ENCODE measurements at regions not wholly inside any gene's neighbourhood (a gene's known extent, or its start where the extent isn't known, plus 50 kb on each side); places are given as distances from the start of the nearest gene placed in this dataset.

DNA sequence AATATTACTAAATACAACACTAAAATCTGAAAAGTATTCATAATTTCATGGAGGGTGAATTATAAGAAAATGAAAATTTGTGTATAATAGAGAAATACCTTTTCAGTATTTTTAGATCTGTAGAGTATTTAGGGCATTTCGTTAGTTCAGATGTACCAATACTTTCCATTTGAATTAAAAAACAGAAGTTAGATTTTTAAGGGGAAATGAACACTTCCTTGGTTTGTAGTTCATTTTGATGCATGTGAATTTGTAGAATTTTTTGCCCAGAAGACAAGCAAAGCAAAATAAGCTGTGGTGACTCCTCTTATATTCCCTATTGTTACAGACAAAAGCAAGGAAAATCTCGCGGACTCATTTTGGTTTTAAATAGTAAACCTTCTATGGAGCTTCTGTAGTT, 209.0 kb upstream of the RPS23 start:
- DNase-seq (ENCODE audit: low read depth in 1 of 2, low spot score in 1 of 2): no peak
- no peak overlapping the region for H3K27ac ChIP-seq (replicated peaks)
- no peak for TF ChIP-seq GABPA (IDR thresholded peaks at IDR 0.05; ENCODE audit: low read depth)
- no peak for TF ChIP-seq SPI1 (IDR thresholded peaks at IDR 0.05; ENCODE audit: borderline replicate concordance, low read depth)
- TF ChIP-seq, protein P1, sequence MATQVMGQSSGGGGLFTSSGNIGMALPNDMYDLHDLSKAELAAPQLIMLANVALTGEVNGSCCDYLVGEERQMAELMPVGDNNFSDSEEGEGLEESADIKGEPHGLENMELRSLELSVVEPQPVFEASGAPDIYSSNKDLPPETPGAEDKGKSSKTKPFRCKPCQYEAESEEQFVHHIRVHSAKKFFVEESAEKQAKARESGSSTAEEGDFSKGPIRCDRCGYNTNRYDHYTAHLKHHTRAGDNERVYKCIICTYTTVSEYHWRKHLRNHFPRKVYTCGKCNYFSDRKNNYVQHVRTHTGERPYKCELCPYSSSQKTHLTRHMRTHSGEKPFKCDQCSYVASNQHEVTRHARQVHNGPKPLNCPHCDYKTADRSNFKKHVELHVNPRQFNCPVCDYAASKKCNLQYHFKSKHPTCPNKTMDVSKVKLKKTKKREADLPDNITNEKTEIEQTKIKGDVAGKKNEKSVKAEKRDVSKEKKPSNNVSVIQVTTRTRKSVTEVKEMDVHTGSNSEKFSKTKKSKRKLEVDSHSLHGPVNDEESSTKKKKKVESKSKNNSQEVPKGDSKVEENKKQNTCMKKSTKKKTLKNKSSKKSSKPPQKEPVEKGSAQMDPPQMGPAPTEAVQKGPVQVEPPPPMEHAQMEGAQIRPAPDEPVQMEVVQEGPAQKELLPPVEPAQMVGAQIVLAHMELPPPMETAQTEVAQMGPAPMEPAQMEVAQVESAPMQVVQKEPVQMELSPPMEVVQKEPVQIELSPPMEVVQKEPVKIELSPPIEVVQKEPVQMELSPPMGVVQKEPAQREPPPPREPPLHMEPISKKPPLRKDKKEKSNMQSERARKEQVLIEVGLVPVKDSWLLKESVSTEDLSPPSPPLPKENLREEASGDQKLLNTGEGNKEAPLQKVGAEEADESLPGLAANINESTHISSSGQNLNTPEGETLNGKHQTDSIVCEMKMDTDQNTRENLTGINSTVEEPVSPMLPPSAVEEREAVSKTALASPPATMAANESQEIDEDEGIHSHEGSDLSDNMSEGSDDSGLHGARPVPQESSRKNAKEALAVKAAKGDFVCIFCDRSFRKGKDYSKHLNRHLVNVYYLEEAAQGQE (IDR thresholded peaks at IDR 0.05; ENCODE audit: insufficient replicate concordance, low read depth): no peak
- no peak for TF ChIP-seq POLR2AphosphoS5 (IDR thresholded peaks at IDR 0.05; ENCODE audit: low read depth)
- TF ChIP-seq, protein P2, sequence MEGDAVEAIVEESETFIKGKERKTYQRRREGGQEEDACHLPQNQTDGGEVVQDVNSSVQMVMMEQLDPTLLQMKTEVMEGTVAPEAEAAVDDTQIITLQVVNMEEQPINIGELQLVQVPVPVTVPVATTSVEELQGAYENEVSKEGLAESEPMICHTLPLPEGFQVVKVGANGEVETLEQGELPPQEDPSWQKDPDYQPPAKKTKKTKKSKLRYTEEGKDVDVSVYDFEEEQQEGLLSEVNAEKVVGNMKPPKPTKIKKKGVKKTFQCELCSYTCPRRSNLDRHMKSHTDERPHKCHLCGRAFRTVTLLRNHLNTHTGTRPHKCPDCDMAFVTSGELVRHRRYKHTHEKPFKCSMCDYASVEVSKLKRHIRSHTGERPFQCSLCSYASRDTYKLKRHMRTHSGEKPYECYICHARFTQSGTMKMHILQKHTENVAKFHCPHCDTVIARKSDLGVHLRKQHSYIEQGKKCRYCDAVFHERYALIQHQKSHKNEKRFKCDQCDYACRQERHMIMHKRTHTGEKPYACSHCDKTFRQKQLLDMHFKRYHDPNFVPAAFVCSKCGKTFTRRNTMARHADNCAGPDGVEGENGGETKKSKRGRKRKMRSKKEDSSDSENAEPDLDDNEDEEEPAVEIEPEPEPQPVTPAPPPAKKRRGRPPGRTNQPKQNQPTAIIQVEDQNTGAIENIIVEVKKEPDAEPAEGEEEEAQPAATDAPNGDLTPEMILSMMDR (IDR thresholded peaks at IDR 0.05; ENCODE audit: insufficient read depth, low read length): no peak
- H3K27me3 ChIP-seq (ENCODE audit: insufficient read depth, poor library complexity, severe bottlenecking): no peaks in the 10 kb centered on the region
- no peak overlapping the region for H3K4me3 ChIP-seq (replicated peaks; ENCODE audit: insufficient read depth, low read length)

DNA sequence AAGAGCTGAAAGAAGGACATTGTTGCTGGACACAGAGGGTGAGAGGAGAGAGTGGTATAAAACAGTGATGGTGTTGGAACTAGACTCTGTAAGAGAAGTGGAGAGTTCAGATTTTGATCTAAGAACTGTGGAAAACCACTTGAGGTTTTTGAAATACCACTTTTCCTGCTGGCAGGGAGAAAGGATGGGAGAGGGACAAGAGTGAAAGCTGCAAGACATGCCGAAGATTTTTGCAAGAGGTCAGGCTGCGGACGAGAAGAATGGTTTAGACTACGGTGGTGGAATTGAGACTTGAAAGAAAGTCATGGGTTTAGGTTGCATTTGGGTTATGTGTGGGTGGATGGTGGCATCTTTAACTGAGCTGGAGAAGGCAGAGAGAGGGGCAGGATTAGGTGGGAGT, 202.2 kb upstream of the RPS23 start:
- Histone ChIP-seq H3K27ac (replicated peaks) (no peak overlapping the region), H3K27me3 (ENCODE audit: insufficient read depth, poor library complexity, severe bottlenecking) (no peaks in the 10 kb centered on the region), H3K4me3 (replicated peaks; ENCODE audit: insufficient read depth, low read length) (no peak overlapping the region)
- TF ChIP-seq, protein P1 (IDR thresholded peaks at IDR 0.05; ENCODE audit: insufficient replicate concordance, low read depth): no peak
- no peak for TF ChIP-seq SPI1 (IDR thresholded peaks at IDR 0.05; ENCODE audit: borderline replicate concordance, low read depth)
- TF ChIP-seq, protein P2 (IDR thresholded peaks at IDR 0.05; ENCODE audit: insufficient read depth, low read length): no peak
- TF ChIP-seq POLR2AphosphoS5 (IDR thresholded peaks at IDR 0.05; ENCODE audit: low read depth): no peak
- no peak for TF ChIP-seq GABPA (IDR thresholded peaks at IDR 0.05; ENCODE audit: low read depth)
- DNase-seq (ENCODE audit: low read depth in 1 of 2, low spot score in 1 of 2): no peak

DNA sequence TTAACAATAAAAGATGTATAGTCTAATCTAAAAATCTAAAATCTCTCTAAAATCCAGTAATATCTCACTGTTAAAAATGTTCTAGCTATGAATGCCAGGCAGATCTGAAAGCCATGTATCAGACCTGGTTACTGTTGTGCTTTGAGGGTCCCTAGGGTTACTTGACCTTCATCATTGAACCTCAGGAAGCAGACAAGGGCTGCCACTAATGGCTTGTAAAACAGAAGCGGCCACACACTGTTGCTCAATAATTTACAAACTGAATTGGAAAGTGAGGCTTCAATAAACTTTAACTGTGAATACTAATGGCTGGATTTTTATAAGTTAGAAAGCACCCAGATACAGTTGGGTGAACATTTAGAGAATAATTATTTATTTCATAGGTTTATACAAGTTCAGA, 198.0 kb upstream of the RPS23 start:
- Histone ChIP-seq H3K27ac (replicated peaks) (no peak overlapping the region), H3K4me3 (replicated peaks; ENCODE audit: insufficient read depth, low read length) (no peak overlapping the region), H3K27me3 (ENCODE audit: insufficient read depth, poor library complexity, severe bottlenecking) (no peaks in the 10 kb centered on the region)
- TF ChIP-seq, protein P2 (IDR thresholded peaks at IDR 0.05; ENCODE audit: insufficient read depth, low read length): no peak
- TF ChIP-seq, protein P1 (IDR thresholded peaks at IDR 0.05; ENCODE audit: insufficient replicate concordance, low read depth): no peak
- TF ChIP-seq GABPA (IDR thresholded peaks at IDR 0.05; ENCODE audit: low read depth) (no peak), POLR2AphosphoS5 (IDR thresholded peaks at IDR 0.05; ENCODE audit: low read depth) (no peak), SPI1 (IDR thresholded peaks at IDR 0.05; ENCODE audit: borderline replicate concordance, low read depth) (no peak)
- DNase-seq (ENCODE audit: low read depth in 1 of 2, low spot score in 1 of 2): no peak

Measured in HL-60 (cell line).